Naive thymus-derived CD8-positive, alpha-beta T cell (primary cell): ENCODE measurements at regions not wholly inside any gene's neighbourhood (a gene's known extent, or its start where the extent isn't known, plus 50 kb on each side); places are given as distances from the start of the nearest gene placed in this dataset.
A peak's percentile ranks its signal among the peaks of the same experiment; 100 is the strongest.

Experiments
- ATAC-seq, 2 donors: fragments of 150-1000 bp; cut with Tn5 transposase in 1 of 2; sonication (Bioruptor Pico), chemical (Tn5 transposase) in 1 of 2; 1 replicate in 1 of 2; 2 replicates in 1 of 2; pipeline ENCODE4 v1.10.0; 2021; ENCODE audit warnings: mild to moderate bottlenecking in 2 of 2, moderate library complexity in 2 of 2
- POLR2A ChIA-PET: fragments of 350-600 bp; sonication (Branson Sonifier 250); formaldehyde crosslinking; loops from one replicate; lab custom pipeline; 2021; ENCODE audit warnings: antibody characterized with exemption; lab: Charles Lee
- DNase-seq, 10 donors: peaks; one replicate each; pipeline versions ENCODE4 v3.0.0 to v3.0.0-alpha.2; 2020 to 2022
- H3K27ac Mint-ChIP-seq, 10 donors: one replicate each; pipeline ENCODE4 v1.8.0; 2020 to 2022; ENCODE audit warnings: mild to moderate bottlenecking in 10 of 10, mixed read lengths in 10 of 10, moderate library complexity in 4 of 10, inconsistent platforms in 1 of 10
- H3K27me3 Mint-ChIP-seq, 5 donors: one replicate each; pipeline ENCODE4 v1.8.0; 2021 to 2022; ENCODE audit warnings: mixed read lengths in 5 of 5
- H3K36me3 Mint-ChIP-seq, 3 donors: one replicate each; pipeline ENCODE4 v1.8.0; 2020 to 2022; ENCODE audit warnings: mixed read lengths in 3 of 3, mild to moderate bottlenecking in 2 of 3, inconsistent platforms in 1 of 3
- H3K4me1 Mint-ChIP-seq, 4 donors: one replicate each; pipeline ENCODE4 v1.8.0; 2021 to 2022; ENCODE audit warnings: mixed read lengths in 4 of 4
- H3K4me3 Mint-ChIP-seq, 10 donors: one replicate each; pipeline ENCODE4 v1.8.0; 2020 to 2022; ENCODE audit warnings: mild to moderate bottlenecking in 10 of 10, mixed read lengths in 10 of 10, moderate library complexity in 6 of 10, inconsistent platforms in 1 of 10
- H3K9me3 Mint-ChIP-seq, 9 donors: one replicate each; pipeline ENCODE4 v1.8.0; 2020 to 2022; ENCODE audit warnings: mixed read lengths in 9 of 9, mild to moderate bottlenecking in 3 of 9, inconsistent platforms in 1 of 9, moderate library complexity in 1 of 9

DNA sequence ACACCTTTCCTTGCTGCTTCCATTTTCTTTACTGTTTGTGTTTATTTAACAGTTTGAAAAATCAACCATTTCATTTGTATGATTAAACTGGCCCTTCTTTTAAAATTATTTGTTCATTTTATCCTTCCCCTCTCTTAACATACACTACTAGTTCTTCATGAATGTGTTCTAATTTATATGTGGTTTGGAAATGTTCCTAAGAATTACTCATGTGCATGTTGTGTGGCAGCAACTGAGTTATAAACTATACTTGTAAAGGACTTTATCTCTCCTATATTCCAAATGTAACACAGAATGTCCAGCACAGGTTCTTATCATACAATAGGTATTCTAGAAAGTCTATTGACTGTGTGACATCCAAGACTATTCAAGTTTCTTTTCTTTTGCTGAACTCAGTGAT is 358.2 kb upstream of the MEF2C start:
- H3K27me3 Mint-ChIP-seq, result no peaks in the 10 kb centered on the region
- ATAC-seq, result no peak
- POLR2A ChIA-PET, result no interaction called here
- no peak overlapping the region for H3K4me3 Mint-ChIP-seq
- DNase-seq, result no peak
- H3K9me3 Mint-ChIP-seq, result no peaks in the 10 kb centered on the region
- no peak overlapping the region for H3K27ac Mint-ChIP-seq
- H3K4me1 Mint-ChIP-seq, result no peaks in the 10 kb centered on the region
- H3K36me3 Mint-ChIP-seq, result no peaks in the 10 kb centered on the region

DNA sequence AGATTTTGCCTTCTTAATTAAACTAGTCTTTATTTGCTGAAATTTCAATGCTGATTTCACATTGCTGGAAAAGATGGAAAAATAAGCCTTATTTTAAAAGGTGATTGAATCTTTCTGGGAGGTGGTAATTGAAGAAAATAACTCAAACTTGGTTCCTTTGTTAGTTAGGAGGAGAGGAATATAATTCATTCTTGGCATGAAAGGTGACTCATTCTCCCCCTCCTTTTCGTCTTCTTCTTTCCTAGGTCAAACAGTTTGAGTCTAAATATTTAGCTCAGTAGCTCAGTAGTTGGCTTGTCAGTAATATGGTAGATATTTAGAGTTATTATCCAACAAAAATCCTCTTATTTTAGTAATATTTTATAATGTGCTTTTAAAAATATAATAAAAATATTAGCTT is 353.9 kb upstream of the MEF2C start:
- ATAC-seq (no peak), DNase-seq (no peak)
- Mint-ChIP-seq H3K36me3 (no peaks in the 10 kb centered on the region), H3K27me3 (no peaks in the 10 kb centered on the region), H3K9me3 (no peaks in the 10 kb centered on the region), H3K27ac (no peak overlapping the region), H3K4me3 (no peak overlapping the region), H3K4me1 (no peaks in the 10 kb centered on the region)
- POLR2A ChIA-PET, result no interaction called here

DNA sequence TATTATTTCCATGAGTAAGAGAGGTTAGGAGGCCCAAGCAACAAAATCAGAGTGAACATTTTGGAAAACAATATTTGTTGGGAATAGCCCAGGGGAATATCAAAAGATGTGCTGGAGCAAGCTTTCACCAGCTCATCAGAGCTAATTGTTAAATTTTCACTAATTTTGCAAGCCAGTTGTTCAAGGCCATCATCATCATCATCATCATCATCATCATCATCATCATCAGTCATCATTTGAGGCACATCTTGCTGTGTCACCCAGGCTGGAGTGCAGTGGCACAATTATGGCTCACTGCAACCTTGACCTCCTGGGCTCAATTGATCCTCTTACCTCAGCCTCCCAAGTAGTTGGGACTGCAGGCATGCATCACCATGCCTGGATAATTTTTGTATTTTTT is 350.5 kb upstream of the MEF2C start:
- no peaks in the 10 kb centered on the region for H3K4me1 Mint-ChIP-seq
- no peaks in the 10 kb centered on the region for H3K36me3 Mint-ChIP-seq
- POLR2A ChIA-PET, result no interaction called here
- H3K4me3 Mint-ChIP-seq, result no peak overlapping the region
- H3K27ac Mint-ChIP-seq, result no peak overlapping the region
- ATAC-seq (no peak), DNase-seq (no peak)
- H3K27me3 Mint-ChIP-seq, result peaks cover 0 to 2% (median 0%) of the 10 kb centered on the region in 5 donors
- H3K9me3 Mint-ChIP-seq, result peaks cover 0 to 1% (median 0%) of the 10 kb centered on the region in 9 donors

DNA sequence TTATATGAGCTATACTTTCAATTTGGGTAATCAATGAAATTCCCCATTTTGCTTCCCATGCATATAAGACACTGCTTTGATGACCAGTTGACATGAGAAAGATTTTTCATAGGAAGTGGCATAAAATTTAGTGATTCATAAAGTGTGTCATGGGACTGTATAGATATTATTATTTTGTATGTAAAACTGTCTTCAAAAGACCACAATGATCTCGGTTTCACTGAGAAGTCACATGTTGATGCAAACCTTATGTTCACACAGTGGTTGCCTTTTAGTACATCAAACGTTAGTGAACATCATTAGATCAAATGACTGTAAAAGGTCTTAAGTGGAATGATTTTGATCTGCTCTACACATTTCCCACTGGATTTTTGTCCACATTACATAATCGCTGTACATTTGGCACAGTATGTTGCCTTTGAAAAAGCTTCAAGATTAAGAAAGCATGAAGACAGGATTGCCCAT is 349.2 kb upstream of the MEF2C start:
- no peak for ATAC-seq
- Mint-ChIP-seq H3K27me3 (peaks cover 0 to 2% (median 0%) of the 10 kb centered on the region in 5 donors), H3K27ac (no peak overlapping the region)

DNA sequence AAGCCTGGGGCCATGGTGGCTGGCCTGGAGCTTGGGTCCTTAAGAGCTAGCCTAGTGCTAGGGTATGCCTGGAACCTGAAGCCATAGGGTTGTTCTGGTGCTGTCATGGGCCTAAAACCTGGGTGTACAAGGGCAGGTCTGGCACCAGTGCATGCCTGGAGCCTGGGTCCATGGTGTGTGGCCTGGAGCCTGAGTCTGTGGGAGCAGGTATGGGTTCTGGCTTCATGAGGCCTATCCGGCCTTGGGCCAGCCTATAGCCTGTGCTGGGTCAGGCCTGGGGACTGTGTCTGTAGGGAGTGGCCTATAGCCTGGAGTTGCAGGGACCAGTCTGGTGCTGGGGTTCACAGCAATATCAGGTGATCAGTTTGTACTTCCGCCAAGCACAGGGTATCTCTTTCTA is 347.2 kb upstream of the MEF2C start:
- no peaks in the 10 kb centered on the region for H3K4me1 Mint-ChIP-seq
- no peak overlapping the region for H3K27ac Mint-ChIP-seq
- H3K27me3 Mint-ChIP-seq, result peaks cover 0 to 2% (median 0%) of the 10 kb centered on the region in 5 donors
- DNase-seq, result no peak
- H3K4me3 Mint-ChIP-seq, result no peak overlapping the region
- H3K36me3 Mint-ChIP-seq, result no peaks in the 10 kb centered on the region
- POLR2A ChIA-PET, result no interaction called here
- peaks cover 0 to 6% (median 0%) of the 10 kb centered on the region in 9 donors for H3K9me3 Mint-ChIP-seq
- ATAC-seq, result no peak

More for the DNA sequence above, 349.2 kb upstream of the MEF2C start:
- H3K9me3 Mint-ChIP-seq, result peaks cover 0 to 6% (median 0%) of the 10 kb centered on the region in 9 donors
- no peak overlapping the region for H3K4me3 Mint-ChIP-seq
- DNase-seq, result no peak
- POLR2A ChIA-PET, result no interaction called here
- no peaks in the 10 kb centered on the region for H3K36me3 Mint-ChIP-seq
- no peaks in the 10 kb centered on the region for H3K4me1 Mint-ChIP-seq

DNA sequence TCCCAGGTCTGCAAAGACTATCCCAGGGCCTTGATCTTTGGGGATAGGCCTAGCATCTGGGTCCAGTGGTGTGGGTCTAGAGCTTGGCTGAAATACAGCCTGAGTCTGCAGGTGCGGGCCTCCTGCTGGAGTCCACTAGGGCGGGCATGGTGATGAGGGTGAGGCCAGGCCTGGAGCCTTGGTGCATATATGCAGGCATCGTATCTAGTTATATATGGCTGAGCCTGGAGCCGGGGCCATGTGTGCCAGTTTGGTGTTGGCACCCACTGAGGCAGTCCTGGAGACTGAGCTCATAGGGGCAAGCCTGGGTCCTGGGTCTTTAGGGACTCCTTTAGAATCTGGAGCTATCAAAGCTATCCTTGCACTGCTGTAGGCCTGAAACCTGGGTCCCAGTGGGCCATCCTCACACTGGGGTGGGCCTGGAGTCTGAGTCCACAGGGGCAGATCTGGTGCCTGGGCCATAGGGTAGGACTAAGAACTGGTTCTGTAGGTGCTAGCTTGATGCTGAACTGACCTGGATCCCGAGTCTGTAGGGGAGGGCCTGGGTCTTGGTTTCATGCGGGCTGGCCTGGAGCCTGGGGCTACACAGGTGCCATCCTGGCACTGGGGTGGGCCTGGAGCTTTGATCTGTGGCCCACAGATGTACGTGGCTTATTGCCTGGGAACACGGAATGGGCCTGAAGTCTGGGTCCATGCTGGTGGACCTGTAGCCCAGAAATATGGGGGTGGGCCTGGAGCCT is 346.5 kb upstream of the MEF2C start:
- H3K27ac Mint-ChIP-seq, result no peak overlapping the region
- H3K36me3 Mint-ChIP-seq, result no peaks in the 10 kb centered on the region
- no peak overlapping the region for H3K4me3 Mint-ChIP-seq
- POLR2A ChIA-PET, result no interaction called here
- DNase-seq (no peak), ATAC-seq (no peak)
- H3K9me3 Mint-ChIP-seq, result peaks cover 0 to 9% (median 0%) of the 10 kb centered on the region in 9 donors
- no peaks in the 10 kb centered on the region for H3K4me1 Mint-ChIP-seq
- H3K27me3 Mint-ChIP-seq, result peaks cover 0 to 2% (median 0%) of the 10 kb centered on the region in 5 donors

DNA sequence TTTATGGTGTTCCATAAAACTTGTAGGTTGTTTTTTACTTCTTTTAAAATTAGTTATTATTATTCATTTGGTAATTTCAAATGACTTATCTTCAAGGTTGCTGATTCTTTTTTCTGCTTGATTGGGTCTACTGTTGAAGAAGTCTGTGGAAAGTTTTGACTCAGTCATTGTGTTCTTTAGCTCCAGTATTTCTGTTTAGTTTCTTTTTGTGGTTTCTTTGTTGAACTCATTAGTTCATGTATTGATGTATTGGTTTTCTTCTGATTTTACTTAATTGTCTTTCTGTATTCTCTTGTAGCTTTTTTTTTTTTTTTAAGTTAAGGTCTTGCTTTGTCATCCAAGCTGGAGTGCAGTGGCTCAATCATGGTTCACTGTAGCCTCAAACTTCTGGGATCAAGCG is 345.4 kb upstream of the MEF2C start:
- Mint-ChIP-seq H3K27ac (peak overlapping the region in 1 of 10 donors; percentile 8), H3K4me3 (no peak overlapping the region), H3K36me3 (no peaks in the 10 kb centered on the region), H3K9me3 (peaks cover 0 to 9% (median 0%) of the 10 kb centered on the region in 9 donors), H3K4me1 (no peaks in the 10 kb centered on the region), H3K27me3 (peaks cover 0 to 2% (median 0%) of the 10 kb centered on the region in 5 donors)
- POLR2A ChIA-PET, result no interaction called here
- no peak for ATAC-seq
- DNase-seq, result no peak

DNA sequence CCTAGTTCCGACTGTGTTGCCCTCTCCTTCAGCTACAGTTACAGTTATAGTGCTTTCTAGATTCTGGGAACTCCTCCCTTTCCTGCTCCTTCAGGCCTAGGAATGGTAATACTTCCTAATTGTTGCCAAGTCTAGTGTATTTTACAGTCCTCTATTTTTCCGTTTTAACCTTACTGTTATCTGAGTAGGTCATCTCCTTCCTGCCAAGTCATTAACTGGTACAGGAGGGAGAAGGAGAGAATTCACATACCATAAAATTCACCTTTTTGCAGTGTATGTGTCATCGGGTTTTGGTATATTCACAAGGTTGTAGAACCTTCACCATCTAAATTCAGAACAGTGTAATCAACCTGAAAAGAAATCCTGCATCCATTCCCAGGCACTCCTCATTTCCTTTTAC is 335.4 kb upstream of the MEF2C start:
- Mint-ChIP-seq H3K4me3 (no peak overlapping the region), H3K27me3 (peaks cover 0 to 3% (median 0%) of the 10 kb centered on the region in 5 donors)

DNA sequence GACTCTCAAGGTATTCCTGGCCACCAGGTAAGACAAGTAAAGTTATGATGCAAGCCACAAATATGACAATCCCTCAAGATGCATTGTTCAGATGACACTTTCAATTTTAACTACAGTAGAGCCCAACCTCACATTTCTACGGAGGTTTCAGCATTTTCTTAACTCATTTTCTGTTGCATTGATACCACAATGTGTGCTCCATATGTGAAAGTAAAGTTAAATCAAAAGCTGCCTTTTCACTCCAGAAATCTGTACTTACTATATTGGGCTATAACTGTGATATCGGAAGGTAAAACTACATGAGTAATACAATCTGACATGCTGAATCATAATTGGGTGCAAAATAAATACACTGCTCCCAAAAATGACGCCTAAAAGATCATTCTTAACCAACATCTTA is 333.6 kb upstream of the MEF2C start:
- no peaks in the 10 kb centered on the region for H3K36me3 Mint-ChIP-seq
- H3K4me3 Mint-ChIP-seq, result no peak overlapping the region
- H3K9me3 Mint-ChIP-seq, result peaks cover 0 to 5% (median 0%) of the 10 kb centered on the region in 9 donors
- H3K4me1 Mint-ChIP-seq, result no peaks in the 10 kb centered on the region
- DNase-seq (no peak), ATAC-seq (no peak)
- no peak overlapping the region for H3K27ac Mint-ChIP-seq
- POLR2A ChIA-PET, result no interaction called here
- H3K27me3 Mint-ChIP-seq, result peaks cover 0 to 3% (median 0%) of the 10 kb centered on the region in 5 donors

More for the DNA sequence above, 335.4 kb upstream of the MEF2C start:
- DNase-seq, result no peak
- POLR2A ChIA-PET, result no interaction called here
- ATAC-seq, result no peak
- no peak overlapping the region for H3K27ac Mint-ChIP-seq
- H3K9me3 Mint-ChIP-seq, result no peaks in the 10 kb centered on the region
- H3K4me1 Mint-ChIP-seq, result no peaks in the 10 kb centered on the region
- H3K36me3 Mint-ChIP-seq, result no peaks in the 10 kb centered on the region

DNA sequence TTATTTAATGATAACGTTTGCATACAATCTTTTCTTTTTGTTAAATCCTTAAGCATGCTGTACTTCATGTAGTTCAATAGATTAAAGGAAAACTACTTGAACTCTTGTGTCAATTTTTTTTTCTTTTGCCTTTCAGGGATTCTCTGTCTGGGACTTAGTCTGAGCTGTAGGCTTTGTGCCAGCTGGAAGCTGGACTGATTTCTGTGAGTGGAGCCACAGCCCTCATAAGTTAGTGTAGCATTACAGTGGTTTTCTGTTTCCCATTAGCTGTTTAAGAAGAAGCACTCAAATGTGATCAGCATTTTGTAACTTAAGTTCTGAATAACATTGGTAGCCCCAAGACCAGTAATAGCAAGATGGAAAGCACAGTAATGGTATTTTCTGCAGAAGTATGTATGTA is 330.6 kb upstream of the MEF2C start:
- Mint-ChIP-seq H3K4me1 (no peaks in the 10 kb centered on the region), H3K36me3 (no peaks in the 10 kb centered on the region), H3K27me3 (no peaks in the 10 kb centered on the region), H3K9me3 (peaks cover 0 to 6% (median 0%) of the 10 kb centered on the region in 9 donors), H3K27ac (no peak overlapping the region), H3K4me3 (no peak overlapping the region)
- ATAC-seq, result no peak
- POLR2A ChIA-PET, result no interaction called here
- DNase-seq, result no peak

DNA sequence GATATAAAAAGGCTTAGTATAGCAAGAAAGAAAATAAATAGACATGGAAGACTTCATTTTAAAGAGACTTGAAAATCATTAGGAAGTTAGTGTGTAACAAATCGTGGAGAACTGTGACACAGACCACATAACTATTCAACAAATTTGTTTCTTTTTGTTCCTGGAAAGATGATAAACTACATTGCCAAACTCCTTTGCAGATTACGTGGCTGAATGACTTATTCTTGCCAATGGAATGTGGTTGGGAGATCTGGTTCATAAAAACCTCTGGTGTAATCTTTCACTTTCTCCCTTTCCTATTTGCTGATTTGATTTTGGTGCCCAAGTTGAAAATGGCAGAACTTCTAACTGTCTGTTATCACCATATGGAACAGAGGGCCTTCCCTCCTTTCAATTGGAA is 328.9 kb upstream of the MEF2C start:
- POLR2A ChIA-PET, result no interaction called here
- peaks cover 0 to 6% (median 0%) of the 10 kb centered on the region in 9 donors for H3K9me3 Mint-ChIP-seq
- H3K4me1 Mint-ChIP-seq, result no peaks in the 10 kb centered on the region
- no peak overlapping the region for H3K27ac Mint-ChIP-seq
- DNase-seq (no peak), ATAC-seq (no peak)
- H3K27me3 Mint-ChIP-seq, result no peaks in the 10 kb centered on the region
- H3K4me3 Mint-ChIP-seq, result no peak overlapping the region
- H3K36me3 Mint-ChIP-seq, result no peaks in the 10 kb centered on the region

DNA sequence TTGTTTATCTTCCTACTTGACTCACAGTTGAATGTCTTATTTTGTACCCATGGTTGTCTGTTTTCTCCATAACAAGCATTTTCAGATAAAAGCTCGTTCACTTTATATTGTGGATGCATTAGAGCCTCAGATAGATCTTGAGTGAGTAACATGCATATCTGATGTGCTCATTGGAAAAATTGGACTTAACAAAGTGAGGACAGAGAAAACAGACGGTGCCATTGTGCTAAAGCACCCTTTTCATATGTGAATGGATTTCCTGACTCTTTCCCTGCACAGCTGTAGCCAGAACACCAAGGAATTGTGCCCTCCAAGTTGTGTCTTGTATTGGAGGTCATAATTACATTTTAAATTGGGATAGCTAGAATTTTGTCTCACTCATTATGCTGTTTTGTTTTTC is 325.8 kb upstream of the MEF2C start:
- POLR2A ChIA-PET, result no interaction called here
- DNase-seq, result no peak
- peaks cover 0 to 7% (median 0%) of the 10 kb centered on the region in 9 donors for H3K9me3 Mint-ChIP-seq

DNA sequence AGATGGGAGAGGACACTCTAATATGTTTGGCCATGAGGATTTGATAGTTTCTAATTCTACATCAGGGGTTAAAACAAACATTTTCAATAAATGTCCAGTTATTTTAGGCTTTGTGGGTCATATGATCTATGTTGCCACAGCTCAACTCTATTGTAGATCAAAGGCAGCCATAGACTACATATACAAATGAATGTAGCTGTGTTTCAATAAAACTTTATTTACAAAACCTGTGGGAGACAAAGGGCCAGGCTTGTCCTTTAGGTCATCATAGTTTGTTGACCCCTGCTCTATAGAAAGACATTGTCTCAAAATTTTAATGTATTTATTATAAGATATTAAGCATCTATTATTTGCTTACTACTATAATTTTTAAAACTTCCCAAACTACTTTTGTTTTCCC is 325.4 kb upstream of the MEF2C start:
- Mint-ChIP-seq H3K27ac (no peak overlapping the region), H3K27me3 (no peaks in the 10 kb centered on the region), H3K36me3 (no peaks in the 10 kb centered on the region), H3K4me3 (no peak overlapping the region), H3K9me3 (peaks cover 0 to 11% (median 0%) of the 10 kb centered on the region in 9 donors), H3K4me1 (no peaks in the 10 kb centered on the region)
- POLR2A ChIA-PET, result no interaction called here
- no peak for DNase-seq
- no peak for ATAC-seq

More for the DNA sequence above, 325.8 kb upstream of the MEF2C start:
- Mint-ChIP-seq H3K27me3 (no peaks in the 10 kb centered on the region), H3K4me3 (no peak overlapping the region), H3K4me1 (no peaks in the 10 kb centered on the region), H3K36me3 (no peaks in the 10 kb centered on the region), H3K27ac (no peak overlapping the region)
- no peak for ATAC-seq

DNA sequence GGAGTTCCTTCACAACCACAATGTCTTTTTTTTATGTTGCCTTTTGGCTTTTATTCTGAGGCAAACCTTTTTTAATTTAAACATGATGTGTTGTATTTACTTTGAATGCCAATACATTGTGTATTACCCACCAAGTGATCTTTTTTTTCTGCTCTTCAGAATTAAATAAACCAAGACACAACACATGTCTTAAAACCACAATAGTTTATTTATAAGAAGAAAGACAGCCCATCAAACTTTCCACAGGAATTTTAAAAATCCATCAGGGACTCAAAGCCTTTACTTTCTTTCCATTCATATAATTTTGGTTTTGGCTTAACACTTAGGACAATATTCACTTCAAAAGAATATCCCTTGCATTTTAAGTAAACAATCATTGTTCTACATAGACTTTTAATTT is 321.8 kb upstream of the MEF2C start:
- no peak overlapping the region for H3K4me3 Mint-ChIP-seq
- no peaks in the 10 kb centered on the region for H3K36me3 Mint-ChIP-seq
- DNase-seq (no peak), ATAC-seq (no peak)
- POLR2A ChIA-PET, result no interaction called here
- no peaks in the 10 kb centered on the region for H3K27me3 Mint-ChIP-seq
- H3K27ac Mint-ChIP-seq, result no peak overlapping the region
- H3K4me1 Mint-ChIP-seq, result no peaks in the 10 kb centered on the region
- H3K9me3 Mint-ChIP-seq, result peaks cover 0 to 12% (median 7%) of the 10 kb centered on the region in 9 donors
